IMR-90 (cell line): ENCODE measurements at regions not wholly inside any gene's neighbourhood (a gene's known extent, or its start where the extent isn't known, plus 50 kb on each side); places are given as distances from the start of the nearest gene placed in this dataset.

Source experiments
- ATAC-seq: fragments of 200-7000 bp; cut with Tn5 transposase; 2 replicates; pipeline ENCODE4 v1.9.1; 2020; ENCODE audit warnings: low read depth, mild to moderate bottlenecking, moderate library complexity
- BruUV-seq: library from RNA; stranded (reverse); fragments of 400-500 nt; replicated peaks from 2 replicates; lab custom pipeline; 2021; lab: Mats Ljungman, UMichigan
- CTCF ChIA-PET: fragments of 300-600 bp; formaldehyde crosslinking; extraction: SDS; loops from one replicate; lab custom pipeline; 2021; ENCODE audit warnings: antibody characterized with exemption; lab: Yijun Ruan, JAX
- POLR2A ChIA-PET: fragments of 300-600 bp; sonication (Branson Sonifier 250); formaldehyde crosslinking; loops from one replicate; lab custom pipeline; 2022; ENCODE audit warnings: antibody characterized with exemption; ENCODE audit not compliant: unreplicated experiment; lab: Charles Lee
- DNase-seq: peaks from one replicate; pipeline ENCODE4 v3.0.0; 2013
- H2AFZ ChIP-seq: replicated peaks from 2 replicates; pipeline ENCODE3; 2013; ENCODE audit warnings: low read length, mild to moderate bottlenecking; ENCODE audit not compliant: poor library complexity
- H2AK5ac ChIP-seq: 2 replicates; pipeline ENCODE4 v1.6.1; 2013; ENCODE audit warnings: low read depth, low read length, inconsistent platforms
- H2AK9ac ChIP-seq: replicated peaks from 2 replicates; pipeline ENCODE3; 2013; ENCODE audit warnings: mild to moderate bottlenecking, low read depth, low read length, moderate library complexity; ENCODE audit not compliant: poor library complexity
- H2BK120ac ChIP-seq: 2 replicates; pipeline ENCODE4 v1.6.1; 2013; ENCODE audit warnings: low read depth, low read length, inconsistent platforms
- H2BK15ac ChIP-seq: 3 replicates; pipeline ENCODE4 v1.6.1; 2013; ENCODE audit warnings: low read depth, low read length, inconsistent platforms
- H2BK20ac ChIP-seq: 2 replicates; pipeline ENCODE4 v1.6.1; 2013; ENCODE audit warnings: low read depth, mild to moderate bottlenecking, inconsistent platforms, low read length, moderate library complexity
- H2BK5ac ChIP-seq: 2 replicates; pipeline ENCODE4 v1.6.1; 2013; ENCODE audit warnings: mild to moderate bottlenecking, low read depth, low read length, inconsistent platforms; ENCODE audit not compliant: poor library complexity, severe bottlenecking
- H3K14ac ChIP-seq: replicated peaks from 2 replicates; pipeline ENCODE4 v1.6.1; 2013; ENCODE audit warnings: low read depth, low read length, inconsistent platforms
- H3K18ac ChIP-seq: 2 replicates; pipeline ENCODE4 v1.6.1; 2013; ENCODE audit warnings: low read depth, low read length, control low read depth
- H3K23ac ChIP-seq: 2 replicates; pipeline ENCODE4 v1.6.1; 2013; ENCODE audit warnings: low read depth, low read length, inconsistent platforms
- H3K27ac ChIP-seq: 2 replicates; pipeline ENCODE4 v1.5.1; 2013; ENCODE audit warnings: mild to moderate bottlenecking, control low read depth, low read length; ENCODE audit not compliant: insufficient read depth
- H3K27me3 ChIP-seq: 2 replicates; pipeline ENCODE4 v1.6.1; 2013; ENCODE audit warnings: low read length; ENCODE audit not compliant: control insufficient read depth, insufficient read depth
- H3K36me3 ChIP-seq: 2 replicates; pipeline ENCODE4 v1.6.1; 2013; ENCODE audit warnings: low read length, mixed read lengths; ENCODE audit not compliant: control insufficient read depth, insufficient read depth
- H3K4ac ChIP-seq: 2 replicates; pipeline ENCODE4 v1.6.1; 2013; ENCODE audit warnings: low read depth, low read length, inconsistent platforms
- H3K4me1 ChIP-seq: 2 replicates; pipeline ENCODE4 v1.6.1; 2013; ENCODE audit warnings: low read length, mixed read lengths; ENCODE audit not compliant: control insufficient read depth, insufficient read depth
- H3K4me2 ChIP-seq: 2 replicates; pipeline ENCODE4 v1.6.1; 2013; ENCODE audit warnings: low read depth, mild to moderate bottlenecking, control low read depth, low read length, moderate library complexity
- H3K4me3 ChIP-seq: 2 replicates; pipeline ENCODE4 v1.5.1; 2013; ENCODE audit warnings: low read depth, mild to moderate bottlenecking, control low read depth, low read length, moderate library complexity; ENCODE audit not compliant: insufficient read depth
- H3K56ac ChIP-seq: 2 replicates; pipeline ENCODE4 v1.6.1; 2013; ENCODE audit warnings: low read length, inconsistent platforms; ENCODE audit not compliant: insufficient read depth; ENCODE audit errors: extremely low read depth
- H3K79me1 ChIP-seq, 2 experiments: 2 replicates each; pipeline ENCODE4 v1.6.1; 2013; ENCODE audit warnings: low read length in 2 of 2, inconsistent platforms in 1 of 2, low read depth in 1 of 2
- H3K9ac ChIP-seq: 2 replicates; pipeline ENCODE4 v1.6.1; 2013; ENCODE audit warnings: low read depth, low read length, control low read depth
- H3K9me1 ChIP-seq: 2 replicates; pipeline ENCODE4 v1.6.1; 2013; ENCODE audit warnings: low read length, inconsistent platforms; ENCODE audit not compliant: insufficient read depth
- H3K9me3 ChIP-seq: 2 replicates; pipeline ENCODE4 v1.6.1; 2013; ENCODE audit warnings: low read length; ENCODE audit not compliant: control insufficient read depth, insufficient read depth
- H4K20me1 ChIP-seq: 2 replicates; pipeline ENCODE4 v1.6.1; 2013; ENCODE audit warnings: low read length, inconsistent platforms; ENCODE audit not compliant: insufficient read depth
- H4K5ac ChIP-seq: 2 replicates; pipeline ENCODE4 v1.6.1; 2013; ENCODE audit warnings: mild to moderate bottlenecking, low read depth, low read length, control low read depth
- H4K8ac ChIP-seq, 2 experiments: 2 replicates each; pipeline ENCODE4 v1.6.1; 2013; ENCODE audit warnings: low read depth in 2 of 2, low read length in 2 of 2, control low read depth in 1 of 2, inconsistent platforms in 1 of 2
- H4K91ac ChIP-seq: 2 replicates; pipeline ENCODE4 v1.6.1; 2013; ENCODE audit warnings: low read depth, low read length, inconsistent platforms; ENCODE audit not compliant: insufficient read depth
- BHLHE40 ChIP-seq: fragments of 150-350 bp; IDR thresholded peaks from 2 replicates; pipeline ENCODE4 v1.6.1; 2016; ENCODE audit warnings: mild to moderate bottlenecking, low read depth, low read length
- CEBPB ChIP-seq: IDR thresholded peaks from 2 replicates; pipeline ENCODE4 v1.6.1; 2012; ENCODE audit warnings: low read depth, low read length, improper control_type of control experiment
- CHD1 ChIP-seq: IDR thresholded peaks from 2 replicates; pipeline ENCODE4 v1.6.1; 2012; ENCODE audit warnings: low read depth, low read length, improper control_type of control experiment
- CTCF ChIP-seq: conservative IDR thresholded peaks from 2 replicates; pipeline ENCODE4 v1.5.1; 2012; ENCODE audit warnings: mild to moderate bottlenecking, low read depth, low read length, improper control_type of control experiment
- MAFK ChIP-seq: IDR thresholded peaks from 2 replicates; pipeline ENCODE4 v1.6.1; 2012; ENCODE audit warnings: low read depth, low read length, improper control_type of control experiment
- MXI1 ChIP-seq: IDR thresholded peaks from 2 replicates; pipeline ENCODE4 v1.6.1; 2012; ENCODE audit warnings: low read depth, mild to moderate bottlenecking, low read length, moderate library complexity, borderline replicate concordance
- NFE2L2 ChIP-seq: fragments of 150-350 bp; IDR thresholded peaks from 2 replicates; pipeline ENCODE4 v1.6.1; 2016; ENCODE audit warnings: low read depth, mild to moderate bottlenecking, low read length
- POLR2A ChIP-seq: IDR thresholded peaks from 2 replicates; pipeline ENCODE4 v1.6.1; 2012; ENCODE audit warnings: mild to moderate bottlenecking, low read depth, low read length
- RAD21 ChIP-seq: IDR thresholded peaks from 2 replicates; pipeline ENCODE4 v1.6.1; 2012; ENCODE audit warnings: low read length, improper control_type of control experiment
- RCOR1 ChIP-seq: IDR thresholded peaks from 2 replicates; pipeline ENCODE4 v1.6.1; 2012; ENCODE audit warnings: mild to moderate bottlenecking, low read length, improper control_type of control experiment; ENCODE audit not compliant: insufficient replicate concordance
- RFX5 ChIP-seq: IDR thresholded peaks from 2 replicates; pipeline ENCODE4 v1.8.0; 2012; ENCODE audit warnings: low read depth, mild to moderate bottlenecking, low read length, moderate library complexity
- SMC3 ChIP-seq: fragments of 150-350 bp; IDR thresholded peaks from 2 replicates; pipeline ENCODE4 v1.6.1; 2016; ENCODE audit warnings: low read depth, mild to moderate bottlenecking, antibody characterized with exemption, low read length, moderate library complexity
- WGBS, 2 experiments: methylation state at CpG; one replicate each; pipeline versions ENCODE4 v1.1.5 to v1.1.7; 2013; ENCODE audit warnings: missing lambda C conversion rate in 2 of 2; ENCODE audit not compliant: insufficient read length in 1 of 2; ENCODE audit errors: extremely low coverage in 2 of 2; 5-methylcytosine and 5-hydroxymethylcytosine counted together
- dilution Hi-C: fragments of 300-500 bp; cut with HindIII; formaldehyde crosslinking; loops from one replicate; pipeline ENCODE4 v1.14.3; 2018; ENCODE audit warnings: low sequenced_read_pairs; ENCODE audit not compliant: unreplicated experiment
- in situ Hi-C: fragments of 300-500 bp; cut with MboI; formaldehyde crosslinking; loops from 3 replicates; pipeline ENCODE4 v1.14.3; 2019; ENCODE audit warnings: low sequenced_read_pairs, inconsistent platforms, mixed read lengths
- intact Hi-C: fragments of 100-400 bp; cut with micrococcal nuclease; formaldehyde crosslinking; loops from 2 replicates; pipeline ENCODE4 v1.10.0; 2022

GRCh38 chr9:119794836-119795235 is 425.6 kb upstream of the BRINP1 start:
- Histone ChIP-seq H3K14ac (no peak overlapping the region), H3K9ac (no peak overlapping the region), H4K5ac (no peak overlapping the region), H3K4me3 (no peak overlapping the region), H4K20me1 (no peaks in the 10 kb centered on the region), H2AFZ (no peak overlapping the region), H2BK5ac (no peak overlapping the region), H3K9me1 (no peaks in the 10 kb centered on the region), H3K4ac (no peak overlapping the region), H3K56ac (no peak overlapping the region), H3K23ac (no peak overlapping the region), H3K4me2 (no peak overlapping the region), H4K8ac (no peak overlapping the region), H3K36me3 (no peaks in the 10 kb centered on the region), H2BK120ac (no peak overlapping the region), H3K4me1 (no peaks in the 10 kb centered on the region), H3K27me3 (no peaks in the 10 kb centered on the region), H2BK15ac (no peak overlapping the region), H3K79me1 (no peaks in the 10 kb centered on the region), H3K9me3 (peaks cover 4% of the 10 kb centered on the region; the same call in 1 of the 2 replicates), H2AK9ac (no peak overlapping the region), H2BK20ac (no peak overlapping the region), H2AK5ac (no peak overlapping the region), H4K91ac (no peak overlapping the region), H3K27ac (no peak overlapping the region), H3K18ac (no peak overlapping the region)
- POLR2A ChIA-PET: no interaction called here
- TF ChIP-seq RFX5 (no peak), NFE2L2 (no peak), CTCF (no peak), POLR2A (no peak), CEBPB (no peak), RAD21 (no peak), MXI1 (no peak), RCOR1 (no peak), MAFK (no peak), CHD1 (no peak), BHLHE40 (no peak), SMC3 (no peak)
- no CpG with 5 or more reads among the region's 6 CpGs for WGBS, 2 experiments
- intact Hi-C loops (no loop called here), in situ Hi-C loops (no loop called here), dilution Hi-C loops (no loop called here)
- DNase-seq (no peak), ATAC-seq (no peak)
- BruUV-seq: no TSS peak
- CTCF ChIA-PET: no interaction called here
